Osteocyte (in vitro differentiated cells): ENCODE measurements at regions not wholly inside any gene's neighbourhood (a gene's known extent, or its start where the extent isn't known, plus 50 kb on each side); places are given as distances from the start of the nearest gene placed in this dataset.
"Not testable (repeated sequence)": the region's sequence is repeated elsewhere in the genome, so short reads cannot be mapped to it uniquely, and the experiment has no call there.

Experiments
- DNase-seq: peaks from one replicate; pipeline ENCODE4 v3.0.0; 2021; ENCODE audit warnings: mixed read lengths; ENCODE audit not compliant: unreplicated experiment; ENCODE audit errors: extremely low spot score
- H3K27ac Mint-ChIP-seq: one replicate; pipeline ENCODE4 v1.8.0; 2021; ENCODE audit warnings: mild to moderate bottlenecking, mixed read lengths; ENCODE audit not compliant: unreplicated experiment
- H3K27me3 Mint-ChIP-seq: one replicate; pipeline ENCODE4 v1.8.0; 2021; ENCODE audit warnings: mixed read lengths; ENCODE audit not compliant: unreplicated experiment
- H3K36me3 Mint-ChIP-seq: one replicate; pipeline ENCODE4 v1.8.0; 2021; ENCODE audit warnings: mixed read lengths; ENCODE audit not compliant: unreplicated experiment
- H3K4me1 Mint-ChIP-seq: one replicate; pipeline ENCODE4 v1.8.0; 2021; ENCODE audit warnings: mixed read lengths; ENCODE audit not compliant: unreplicated experiment
- H3K4me3 Mint-ChIP-seq: one replicate; pipeline ENCODE4 v1.8.0; 2021; ENCODE audit warnings: mild to moderate bottlenecking, moderate library complexity, mixed read lengths; ENCODE audit not compliant: unreplicated experiment
- H3K9me3 Mint-ChIP-seq: one replicate; pipeline ENCODE4 v1.8.0; 2021; ENCODE audit warnings: mixed read lengths; ENCODE audit not compliant: unreplicated experiment
- TF ChIP-seq, protein P1 (sequence below): fragments of 200-600 bp; sonication (generic); IDR thresholded peaks from 2 replicates; pipeline ENCODE4 v1.5.0; 2021; ENCODE audit warnings: antibody characterized with exemption, mild to moderate bottlenecking, moderate library complexity

DNA sequence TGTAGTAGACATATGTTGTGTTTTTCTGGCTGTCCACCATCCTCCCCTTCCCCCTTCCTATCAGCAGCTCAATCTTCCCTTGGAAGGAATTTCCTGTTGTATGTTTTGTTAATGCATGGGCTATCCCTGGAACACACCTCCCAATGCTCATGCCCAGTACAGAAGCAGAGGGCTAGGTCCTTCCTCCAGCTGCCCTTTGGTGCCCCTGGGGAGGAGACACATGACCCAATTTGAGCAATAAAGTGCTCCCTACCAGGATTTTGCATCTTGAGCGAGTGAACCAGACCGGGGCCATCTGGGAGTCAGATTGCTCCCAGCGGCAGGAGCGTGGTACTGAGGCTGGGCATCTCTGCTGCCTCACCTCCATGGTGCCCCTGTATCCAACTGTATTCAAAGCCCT lies 141.5 kb upstream of the MED13 start:
- H3K9me3 Mint-ChIP-seq, result no peaks in the 10 kb centered on the region
- no peak overlapping the region for H3K27ac Mint-ChIP-seq
- no peak overlapping the region for H3K4me3 Mint-ChIP-seq
- TF ChIP-seq, protein P1, sequence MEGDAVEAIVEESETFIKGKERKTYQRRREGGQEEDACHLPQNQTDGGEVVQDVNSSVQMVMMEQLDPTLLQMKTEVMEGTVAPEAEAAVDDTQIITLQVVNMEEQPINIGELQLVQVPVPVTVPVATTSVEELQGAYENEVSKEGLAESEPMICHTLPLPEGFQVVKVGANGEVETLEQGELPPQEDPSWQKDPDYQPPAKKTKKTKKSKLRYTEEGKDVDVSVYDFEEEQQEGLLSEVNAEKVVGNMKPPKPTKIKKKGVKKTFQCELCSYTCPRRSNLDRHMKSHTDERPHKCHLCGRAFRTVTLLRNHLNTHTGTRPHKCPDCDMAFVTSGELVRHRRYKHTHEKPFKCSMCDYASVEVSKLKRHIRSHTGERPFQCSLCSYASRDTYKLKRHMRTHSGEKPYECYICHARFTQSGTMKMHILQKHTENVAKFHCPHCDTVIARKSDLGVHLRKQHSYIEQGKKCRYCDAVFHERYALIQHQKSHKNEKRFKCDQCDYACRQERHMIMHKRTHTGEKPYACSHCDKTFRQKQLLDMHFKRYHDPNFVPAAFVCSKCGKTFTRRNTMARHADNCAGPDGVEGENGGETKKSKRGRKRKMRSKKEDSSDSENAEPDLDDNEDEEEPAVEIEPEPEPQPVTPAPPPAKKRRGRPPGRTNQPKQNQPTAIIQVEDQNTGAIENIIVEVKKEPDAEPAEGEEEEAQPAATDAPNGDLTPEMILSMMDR, result no peak
- H3K27me3 Mint-ChIP-seq, result peaks cover under 1% of the 10 kb centered on the region
- no peaks in the 10 kb centered on the region for H3K36me3 Mint-ChIP-seq
- peaks cover 16% of the 10 kb centered on the region for H3K4me1 Mint-ChIP-seq
- peak; percentile 42 for DNase-seq

DNA sequence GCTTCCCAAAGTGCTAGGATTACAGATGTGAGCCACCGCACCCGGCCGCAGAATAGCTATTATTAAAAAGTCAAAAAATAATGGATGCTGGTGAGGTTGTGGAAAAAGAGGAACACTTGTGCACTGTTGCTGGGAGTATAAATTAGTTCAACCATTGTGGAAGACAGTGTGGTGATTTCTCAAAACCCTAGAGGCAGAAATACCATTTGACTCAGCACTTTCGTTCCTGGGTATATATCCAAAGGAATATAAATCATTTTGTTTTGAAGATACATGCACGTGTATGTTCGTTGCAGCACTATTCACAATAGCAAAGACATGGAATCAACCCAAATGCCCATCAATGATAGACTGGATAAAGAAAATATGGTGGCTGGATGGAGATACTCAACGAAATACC lies 132.1 kb upstream of the MED13 start:
- not testable (repeated sequence) for H3K36me3 Mint-ChIP-seq, H3K9me3 Mint-ChIP-seq, H3K4me3 Mint-ChIP-seq, DNase-seq, H3K27ac Mint-ChIP-seq, H3K27me3 Mint-ChIP-seq, H3K4me1 Mint-ChIP-seq

DNA sequence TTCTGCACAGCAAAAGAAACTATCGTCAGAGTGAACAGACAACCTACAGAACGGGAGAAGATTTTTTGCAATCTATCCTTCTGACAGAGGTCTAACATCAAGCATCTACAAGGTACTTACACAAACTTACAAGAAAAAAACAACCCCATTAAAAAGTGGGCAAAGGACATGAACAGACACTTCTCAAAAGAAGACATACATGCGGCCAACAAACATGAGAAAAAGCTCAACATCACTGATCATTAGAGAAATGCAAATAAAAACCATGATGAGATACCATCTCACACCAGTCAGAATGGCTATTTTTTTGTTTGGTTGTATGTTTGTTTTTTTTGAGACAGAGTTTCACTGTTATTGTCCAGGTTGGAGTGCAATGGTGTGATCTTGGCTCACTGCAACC lies 131.5 kb upstream of the MED13 start:
- not testable (repeated sequence) for H3K27ac Mint-ChIP-seq, H3K27me3 Mint-ChIP-seq, DNase-seq, H3K36me3 Mint-ChIP-seq, H3K9me3 Mint-ChIP-seq, H3K4me1 Mint-ChIP-seq, H3K4me3 Mint-ChIP-seq

DNA sequence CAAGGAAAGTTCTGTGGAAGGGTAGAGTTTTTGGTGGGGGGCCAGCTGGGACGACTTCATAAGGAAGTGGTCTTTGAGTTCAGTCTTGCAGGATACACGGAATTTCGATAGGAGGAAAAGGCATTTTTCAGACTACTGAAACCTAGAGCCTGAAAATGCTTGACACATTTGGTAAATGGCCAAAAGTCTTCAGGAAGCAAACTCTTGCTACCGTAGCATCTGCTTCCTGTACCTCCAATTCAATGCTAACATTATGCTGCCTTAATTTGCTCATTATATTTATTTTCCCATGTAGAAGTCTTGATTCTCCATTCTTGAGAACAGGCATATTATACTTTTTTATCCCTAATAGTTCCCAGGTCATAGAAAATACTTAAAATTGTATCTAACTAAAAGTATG lies 129.3 kb upstream of the MED13 start:
- TF ChIP-seq, protein P1, result no peak
- no peak overlapping the region for H3K4me3 Mint-ChIP-seq
- H3K27me3 Mint-ChIP-seq, result peaks cover 4% of the 10 kb centered on the region
- no peak overlapping the region for H3K27ac Mint-ChIP-seq
- peaks cover 7% of the 10 kb centered on the region for H3K4me1 Mint-ChIP-seq
- H3K36me3 Mint-ChIP-seq, result peaks cover 2% of the 10 kb centered on the region
- no peak for DNase-seq
- no peaks in the 10 kb centered on the region for H3K9me3 Mint-ChIP-seq

DNA sequence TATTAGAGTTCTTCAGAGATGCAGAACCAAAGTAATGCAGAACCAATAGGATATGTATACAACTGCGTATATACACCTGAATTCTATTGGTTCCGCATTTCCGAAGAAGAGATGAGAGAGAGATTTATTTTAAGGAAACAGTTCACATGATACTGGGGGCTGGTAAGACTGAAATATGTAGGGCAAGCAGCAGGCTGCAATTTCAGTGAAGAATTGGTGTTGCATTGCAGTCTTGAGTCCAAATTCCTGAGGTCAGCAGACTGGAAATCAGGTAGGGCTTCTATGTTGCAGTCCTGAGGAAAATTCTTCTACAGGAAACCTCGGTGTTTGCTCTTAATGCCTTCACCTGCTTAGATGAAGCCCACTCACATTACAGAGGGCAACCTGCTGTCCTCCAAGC lies 128.2 kb upstream of the MED13 start:
- H3K36me3 Mint-ChIP-seq, result peaks cover 2% of the 10 kb centered on the region
- TF ChIP-seq, protein P1, result no peak
- DNase-seq, result no peak
- no peak overlapping the region for H3K27ac Mint-ChIP-seq
- no peak overlapping the region for H3K4me3 Mint-ChIP-seq
- H3K27me3 Mint-ChIP-seq, result peaks cover 4% of the 10 kb centered on the region
- no peaks in the 10 kb centered on the region for H3K9me3 Mint-ChIP-seq
- H3K4me1 Mint-ChIP-seq, result peaks cover 7% of the 10 kb centered on the region

DNA sequence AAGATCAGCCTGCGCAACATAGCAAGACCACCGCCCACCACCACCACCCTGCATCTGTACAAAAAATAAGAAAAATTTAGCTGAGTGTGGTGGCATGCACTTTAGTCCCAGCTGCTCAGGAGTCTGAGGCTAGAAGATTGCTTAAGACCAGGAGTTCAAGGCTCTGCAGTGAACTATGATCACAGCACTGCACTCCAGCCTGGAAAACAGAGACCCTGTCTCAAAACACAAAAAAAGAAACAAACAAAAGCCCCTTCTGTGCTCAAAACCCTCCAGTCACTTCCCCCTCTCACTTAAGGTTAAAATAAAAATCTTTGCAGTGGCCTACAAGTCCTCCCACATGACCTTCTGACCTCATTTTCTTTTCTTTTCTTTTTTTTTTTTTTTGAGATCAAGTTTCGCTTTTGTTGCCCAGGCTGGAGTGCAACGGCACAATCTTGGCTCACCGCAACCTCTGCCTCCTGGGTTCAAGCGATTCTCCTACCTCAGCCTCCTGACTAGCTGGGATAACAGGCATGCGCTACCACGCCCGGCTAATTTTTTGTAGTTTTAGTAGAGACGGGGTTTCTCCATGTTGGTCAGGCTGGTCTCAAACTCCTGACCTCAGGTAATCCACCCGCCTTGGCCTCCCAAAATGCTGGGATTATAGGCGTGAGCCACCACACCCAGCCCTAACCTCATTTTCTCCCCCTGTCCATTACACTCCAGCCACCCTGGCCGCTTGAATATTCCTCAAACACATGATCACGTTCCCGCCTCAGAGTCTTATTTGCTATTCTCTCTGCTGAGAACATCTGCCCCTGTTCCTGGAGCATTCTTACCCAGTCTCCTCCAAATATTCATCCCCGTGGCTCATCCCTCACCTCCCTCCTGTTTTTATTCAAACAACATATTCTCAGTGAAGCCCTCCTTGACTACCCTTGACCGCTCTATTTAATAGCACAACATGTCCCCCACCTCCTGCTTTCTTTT lies 126.6 kb upstream of the MED13 start:
- H3K4me3 Mint-ChIP-seq, result no peak overlapping the region
- DNase-seq, result no peak
- TF ChIP-seq, protein P1, result no peak
- no peaks in the 10 kb centered on the region for H3K9me3 Mint-ChIP-seq
- H3K36me3 Mint-ChIP-seq, result peaks cover 2% of the 10 kb centered on the region
- peaks cover 7% of the 10 kb centered on the region for H3K4me1 Mint-ChIP-seq
- peaks cover 4% of the 10 kb centered on the region for H3K27me3 Mint-ChIP-seq
- H3K27ac Mint-ChIP-seq, result no peak overlapping the region
